ENCODE measurements at regions not wholly inside any gene's neighbourhood (a gene's known extent, or its start where the extent isn't known, plus 50 kb on each side); places are given as distances from the start of the nearest gene placed in this dataset.

- Histone ChIP-seq H3K4me3 (no peak overlapping the region), H3K36me3 (no peaks in the 10 kb centered on the region), H3K9me3 (no peaks in the 10 kb centered on the region), H3K27ac (no peak overlapping the region), H3K27me3 (replicated peaks; ENCODE audit: insufficient read depth) (no peaks in the 10 kb centered on the region), H3K4me1 (replicated peaks) (no peaks in the 10 kb centered on the region)
- TF ChIP-seq POLR2AphosphoS5 (IDR thresholded peaks at IDR 0.05) (no peak), POLR2A (IDR thresholded peaks at IDR 0.05) (no peak)
- TF ChIP-seq, protein P1, sequence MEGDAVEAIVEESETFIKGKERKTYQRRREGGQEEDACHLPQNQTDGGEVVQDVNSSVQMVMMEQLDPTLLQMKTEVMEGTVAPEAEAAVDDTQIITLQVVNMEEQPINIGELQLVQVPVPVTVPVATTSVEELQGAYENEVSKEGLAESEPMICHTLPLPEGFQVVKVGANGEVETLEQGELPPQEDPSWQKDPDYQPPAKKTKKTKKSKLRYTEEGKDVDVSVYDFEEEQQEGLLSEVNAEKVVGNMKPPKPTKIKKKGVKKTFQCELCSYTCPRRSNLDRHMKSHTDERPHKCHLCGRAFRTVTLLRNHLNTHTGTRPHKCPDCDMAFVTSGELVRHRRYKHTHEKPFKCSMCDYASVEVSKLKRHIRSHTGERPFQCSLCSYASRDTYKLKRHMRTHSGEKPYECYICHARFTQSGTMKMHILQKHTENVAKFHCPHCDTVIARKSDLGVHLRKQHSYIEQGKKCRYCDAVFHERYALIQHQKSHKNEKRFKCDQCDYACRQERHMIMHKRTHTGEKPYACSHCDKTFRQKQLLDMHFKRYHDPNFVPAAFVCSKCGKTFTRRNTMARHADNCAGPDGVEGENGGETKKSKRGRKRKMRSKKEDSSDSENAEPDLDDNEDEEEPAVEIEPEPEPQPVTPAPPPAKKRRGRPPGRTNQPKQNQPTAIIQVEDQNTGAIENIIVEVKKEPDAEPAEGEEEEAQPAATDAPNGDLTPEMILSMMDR (IDR thresholded peaks at IDR 0.05) = no peak
- intact Hi-C loops (cut with DNase I) = no loop called here
- no peak for DNase-seq (ENCODE audit: low spot score)
These were observed 219.0 kb upstream of the HS6ST1 start for GRCh38 chr2:128537646-128538045.

DNA sequence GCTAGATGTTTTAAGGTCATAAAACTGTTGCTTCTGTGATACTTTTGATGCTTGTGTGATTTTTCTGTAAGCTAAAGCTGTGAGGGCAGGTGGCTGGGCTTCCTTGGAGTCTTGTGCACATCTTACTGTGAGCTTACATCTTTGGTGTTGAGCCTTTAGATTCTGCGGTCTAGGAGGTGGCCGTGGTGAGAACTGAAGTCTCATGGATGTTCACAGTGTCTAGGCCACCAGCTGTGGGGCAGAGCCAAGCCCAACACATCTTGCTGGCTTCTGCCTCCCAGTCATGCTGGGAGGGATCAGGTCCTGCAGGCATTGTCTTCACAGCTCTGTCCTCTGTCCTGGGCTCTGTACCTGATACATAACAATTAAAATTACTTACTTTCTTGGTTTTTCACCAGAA, 219.7 kb upstream of the HS6ST1 start:
- 100% methylated on average over 2 of the region's 2 CpGs for WGBS
- Histone ChIP-seq H3K4me3 (no peak overlapping the region), H3K27ac (no peak overlapping the region), H3K36me3 (no peaks in the 10 kb centered on the region), H3K4me1 (replicated peaks) (no peaks in the 10 kb centered on the region), H3K9me3 (no peaks in the 10 kb centered on the region), H3K27me3 (replicated peaks; ENCODE audit: insufficient read depth) (no peaks in the 10 kb centered on the region)
- intact Hi-C loops (cut with DNase I) = no loop called here
- TF ChIP-seq POLR2AphosphoS5 (IDR thresholded peaks at IDR 0.05) = no peak
- no peak for TF ChIP-seq POLR2A (IDR thresholded peaks at IDR 0.05)
- TF ChIP-seq, protein P1 (IDR thresholded peaks at IDR 0.05) = no peak
- no peak for DNase-seq (ENCODE audit: low spot score)

DNA sequence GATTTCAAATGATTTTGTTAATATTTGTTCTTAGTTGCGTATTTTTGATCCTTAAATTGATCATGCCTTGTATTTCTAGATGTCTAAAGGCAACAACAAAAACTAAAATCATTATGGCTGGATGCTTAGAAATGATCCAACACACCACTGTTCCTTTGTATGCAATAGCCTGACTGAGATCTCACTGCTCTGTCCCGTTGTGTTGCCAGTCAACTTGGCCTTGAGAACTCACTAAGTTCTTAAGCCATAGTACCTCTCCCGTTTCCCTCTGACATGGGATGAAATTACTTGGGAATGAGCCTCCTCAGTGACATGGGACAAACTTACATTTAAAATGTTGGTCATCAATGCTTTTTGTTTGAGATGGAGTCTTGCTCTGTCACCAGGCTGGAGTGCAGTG, 222.0 kb upstream of the HS6ST1 start:
- no peak for DNase-seq (ENCODE audit: low spot score)
- Histone ChIP-seq H3K4me3 (no peak overlapping the region), H3K27ac (no peak overlapping the region), H3K36me3 (no peaks in the 10 kb centered on the region), H3K27me3 (replicated peaks; ENCODE audit: insufficient read depth) (no peaks in the 10 kb centered on the region), H3K4me1 (replicated peaks) (no peaks in the 10 kb centered on the region), H3K9me3 (no peaks in the 10 kb centered on the region)
- intact Hi-C loops (cut with DNase I) = no loop called here
- TF ChIP-seq, protein P1 (IDR thresholded peaks at IDR 0.05) = no peak
- no peak for TF ChIP-seq POLR2AphosphoS5 (IDR thresholded peaks at IDR 0.05)
- TF ChIP-seq POLR2A (IDR thresholded peaks at IDR 0.05) = no peak
- 97% methylated on average over 3 of the region's 3 CpGs for WGBS

GRCh38 chr2:128541448-128541847, 222.8 kb upstream of the HS6ST1 start:
- 81% methylated on average over 2 of the region's 2 CpGs for WGBS
- H3K36me3 ChIP-seq = no peaks in the 10 kb centered on the region
- no peaks in the 10 kb centered on the region for H3K27me3 ChIP-seq (replicated peaks; ENCODE audit: insufficient read depth)
- TF ChIP-seq POLR2A (IDR thresholded peaks at IDR 0.05) (no peak), POLR2AphosphoS5 (IDR thresholded peaks at IDR 0.05) (no peak)
- TF ChIP-seq, protein P1 (IDR thresholded peaks at IDR 0.05) = no peak
- no peak for DNase-seq (ENCODE audit: low spot score)
- H3K9me3 ChIP-seq = no peaks in the 10 kb centered on the region
- H3K4me3 ChIP-seq = no peak overlapping the region
- H3K4me1 ChIP-seq (replicated peaks) = no peaks in the 10 kb centered on the region
- no peak overlapping the region for H3K27ac ChIP-seq
- intact Hi-C loops (cut with DNase I) = no loop called here

GRCh38 chr2:128543036-128543435, 224.4 kb upstream of the HS6ST1 start:
- no peaks in the 10 kb centered on the region for H3K9me3 ChIP-seq
- H3K4me1 ChIP-seq (replicated peaks) = no peaks in the 10 kb centered on the region
- DNase-seq (ENCODE audit: low spot score) = no peak
- no peak overlapping the region for H3K4me3 ChIP-seq
- 97% methylated on average over 3 of the region's 3 CpGs for WGBS
- no peak overlapping the region for H3K27ac ChIP-seq
- intact Hi-C loops (cut with DNase I) = no loop called here
- TF ChIP-seq, protein P1 (IDR thresholded peaks at IDR 0.05) = no peak
- TF ChIP-seq POLR2AphosphoS5 (IDR thresholded peaks at IDR 0.05) = no peak
- TF ChIP-seq POLR2A (IDR thresholded peaks at IDR 0.05) = no peak
- H3K27me3 ChIP-seq (replicated peaks; ENCODE audit: insufficient read depth) = no peaks in the 10 kb centered on the region
- H3K36me3 ChIP-seq = no peaks in the 10 kb centered on the region

Measured in prostate gland (tissue), 2 donors.